Kidney tubule cell (primary cell): ENCODE measurements at regions not wholly inside any gene's neighbourhood (a gene's known extent, or its start where the extent isn't known, plus 50 kb on each side); places are given as distances from the start of the nearest gene placed in this dataset.

ENCODE experiments used
- DNase-seq: peaks from one replicate; pipeline ENCODE4 v3.0.0-alpha.2; 2018; ENCODE audit warnings: low spot score

GRCh38 chr3:30495172-30496065, 111.0 kb upstream of the TGFBR2 start:
- DNase-seq, result no peak

- peak; percentile 49 for DNase-seq
Measured at GRCh38 chr3:30496066-30496966, 110.1 kb upstream of the TGFBR2 start.

DNA sequence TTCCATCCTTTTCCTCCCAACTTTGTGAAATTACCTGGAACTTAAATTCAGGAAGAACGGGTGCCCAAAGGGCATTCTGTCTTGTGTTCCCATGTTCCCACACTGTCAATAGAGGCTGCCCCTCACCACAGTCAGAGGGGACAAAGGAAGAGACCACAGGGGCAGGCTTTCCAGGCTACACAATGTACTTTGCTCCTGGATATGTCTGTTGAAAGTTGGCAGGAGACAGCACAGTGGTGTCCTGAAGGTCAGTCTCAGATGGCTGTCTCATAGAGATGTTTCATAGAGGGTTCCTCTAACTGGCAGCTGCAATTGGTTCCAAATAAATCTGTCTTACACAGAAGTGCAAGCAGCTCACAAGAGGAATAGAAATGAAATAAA, 107.8 kb upstream of the TGFBR2 start:
- no peak for DNase-seq

- no peak for DNase-seq
Measured at GRCh38 chr3:30500666-30501399, 105.6 kb upstream of the TGFBR2 start.

- DNase-seq, result peak; percentile 31
Measured at GRCh38 chr3:30501526-30501925, 104.9 kb upstream of the TGFBR2 start.

GRCh38 chr3:30502051-30502741, 104.2 kb upstream of the TGFBR2 start:
- peak; percentile 51 for DNase-seq

DNA sequence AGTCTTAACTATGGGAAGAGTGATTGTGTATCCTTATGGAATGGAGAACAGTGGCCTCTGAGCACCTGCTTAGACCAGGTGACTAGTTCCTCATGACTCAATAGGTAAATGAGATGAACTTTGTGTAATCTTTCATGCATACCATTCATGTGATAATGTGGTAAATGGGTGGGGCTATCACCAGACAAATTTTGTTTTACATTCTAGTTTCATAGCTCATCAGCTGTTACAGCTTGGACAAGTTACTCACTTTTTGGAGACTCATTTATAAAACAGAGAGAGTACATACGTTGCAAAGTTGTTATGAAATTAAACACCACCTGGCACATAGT, 103.7 kb upstream of the TGFBR2 start:
- DNase-seq, result peak; percentile 92

- peak; percentile 72 for DNase-seq
Measured at GRCh38 chr3:30503446-30503845, 103.0 kb upstream of the TGFBR2 start.

GRCh38 chr3:30504939-30505338, 101.5 kb upstream of the TGFBR2 start:
- no peak for DNase-seq

DNA sequence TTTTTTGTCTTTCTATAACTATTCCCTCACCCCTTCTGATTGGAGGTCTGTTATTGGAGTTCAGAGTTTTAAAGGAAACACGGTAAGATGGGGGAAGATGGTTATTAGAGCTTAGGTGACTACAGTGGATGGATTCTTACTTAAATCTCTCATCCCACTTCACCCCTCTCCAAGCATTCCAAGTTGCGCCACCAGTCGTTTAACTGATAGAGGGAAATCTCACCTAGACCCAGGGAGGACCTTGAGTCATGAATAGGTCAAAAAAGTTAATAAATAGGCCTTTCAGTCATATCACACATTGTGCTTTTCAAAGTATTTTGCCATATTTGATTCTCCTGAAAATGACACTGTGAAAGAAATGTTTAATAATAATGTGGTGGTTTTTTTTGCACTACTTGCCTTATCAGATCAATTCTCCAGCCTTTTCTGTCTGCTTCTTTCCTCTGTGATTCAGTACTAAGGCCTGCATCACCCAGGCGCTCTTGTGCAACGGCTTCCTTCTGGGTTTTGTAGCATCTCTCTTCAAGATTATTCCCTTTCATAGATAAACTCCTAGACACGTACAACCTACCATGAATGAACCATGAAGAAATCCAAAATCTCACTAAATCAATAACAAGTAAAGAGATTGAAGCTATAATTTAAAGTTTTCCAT, 100.4 kb upstream of the TGFBR2 start:
- no peak for DNase-seq

GRCh38 chr3:30508339-30508738, 98.1 kb upstream of the TGFBR2 start:
- no peak for DNase-seq

- no peak for DNase-seq
Measured at GRCh38 chr3:30510596-30510995, 95.8 kb upstream of the TGFBR2 start.

- DNase-seq, result peak; percentile 47
Measured at GRCh38 chr3:30511524-30512251, 94.7 kb upstream of the TGFBR2 start.

- no peak for DNase-seq
Measured at GRCh38 chr3:30512576-30512975, 93.8 kb upstream of the TGFBR2 start.

GRCh38 chr3:30513374-30514152, 92.8 kb upstream of the TGFBR2 start:
- DNase-seq, result no peak

DNA sequence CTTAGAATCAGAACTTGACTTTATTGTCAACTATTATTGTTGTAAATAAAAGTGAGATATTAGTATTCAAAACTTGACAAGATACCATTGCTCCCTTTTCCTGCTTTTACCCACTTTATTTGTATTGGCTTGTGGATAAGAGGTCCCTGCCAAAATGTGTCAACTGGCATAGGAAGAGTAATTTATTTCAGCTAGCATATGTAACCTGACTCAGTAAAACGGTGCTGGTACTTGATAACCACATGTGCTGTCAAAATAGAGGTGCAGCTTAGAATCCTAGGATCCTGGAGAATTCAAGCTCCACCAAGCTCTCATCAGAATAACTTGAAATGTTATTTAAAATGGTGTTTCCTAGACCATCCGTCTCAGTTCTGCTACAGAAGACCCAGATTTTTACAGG, 90.2 kb upstream of the TGFBR2 start:
- DNase-seq, result no peak

DNA sequence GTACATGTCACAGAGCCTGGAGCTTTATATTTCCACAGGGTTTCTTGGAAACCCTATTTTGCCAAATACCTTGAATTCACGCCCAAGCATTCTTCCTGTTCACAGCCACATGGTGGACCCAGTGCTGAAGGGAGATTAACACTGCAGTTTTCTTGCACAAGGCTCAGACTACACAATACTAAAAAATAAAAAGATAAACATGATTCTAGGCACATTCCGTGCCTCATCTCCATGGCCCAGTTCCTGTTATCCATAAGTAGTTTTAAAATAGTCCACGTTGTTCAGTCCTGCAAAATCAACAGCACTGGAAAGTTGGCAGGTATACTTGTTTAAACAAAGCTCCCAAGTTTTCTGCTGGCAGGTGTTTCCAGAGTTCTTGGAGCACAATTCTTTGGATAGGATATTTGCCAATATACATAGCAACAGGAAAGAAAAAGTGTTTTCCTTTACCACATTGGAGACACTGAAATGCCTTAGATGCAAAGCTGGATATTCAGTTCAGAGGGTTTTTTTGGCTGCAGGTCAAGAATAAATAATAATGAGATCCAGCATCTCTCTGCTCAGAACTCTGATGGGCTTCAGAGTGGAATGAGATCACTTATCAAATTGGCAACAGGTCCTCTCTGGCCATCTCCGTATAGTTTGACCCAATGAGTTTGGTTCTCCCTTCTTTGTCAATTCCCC, 88.1 kb upstream of the TGFBR2 start:
- no peak for DNase-seq

GRCh38 chr3:30518872-30519271, 87.5 kb upstream of the TGFBR2 start:
- DNase-seq, result no peak

GRCh38 chr3:30520699-30521098, 85.7 kb upstream of the TGFBR2 start:
- DNase-seq, result no peak
